Ascending aorta (tissue), 2 donors: ENCODE measurements at regions not wholly inside any gene's neighbourhood (a gene's known extent, or its start where the extent isn't known, plus 50 kb on each side); places are given as distances from the start of the nearest gene placed in this dataset.

Experiments
- DNase-seq, 2 donors: peaks; one replicate each; pipeline ENCODE4 v3.0.0-alpha.2; 2019; ENCODE audit warnings: low spot score in 2 of 2
- H3K27ac ChIP-seq, 2 donors: fragments of 200-600 bp; sonication (generic); one replicate each; pipeline ENCODE4 v1.5.1; 2016 to 2017; ENCODE audit warnings: mild to moderate bottlenecking in 1 of 2
- H3K27me3 ChIP-seq: fragments of 200-600 bp; sonication (generic); one replicate; pipeline ENCODE4 v1.5.1; 2017
- H3K36me3 ChIP-seq, 2 donors: fragments of 200-600 bp; sonication (generic); one replicate each; pipeline ENCODE4 v1.5.1; 2016
- H3K4me1 ChIP-seq, 2 donors: fragments of 200-600 bp; sonication (generic); one replicate each; pipeline ENCODE4 v1.5.1; 2016 to 2017; ENCODE audit warnings: mild to moderate bottlenecking in 1 of 2
- H3K4me3 ChIP-seq, 2 donors: fragments of 200-600 bp; sonication (generic); one replicate each; pipeline ENCODE4 v1.5.1; 2016 to 2017; ENCODE audit warnings: mild to moderate bottlenecking in 1 of 2
- H3K9me3 ChIP-seq, 2 donors: fragments of 200-600 bp; sonication (generic); one replicate each; pipeline ENCODE4 v1.5.1; 2016
- intact Hi-C: fragments of 100-400 bp; cut with DNase I; formaldehyde crosslinking; loops from one replicate; pipeline ENCODE4 v1.15.1; 2023
- TF ChIP-seq, protein P1 (sequence below), 3 experiments: fragments of 200-600 bp in 2 of 3; fragments of 450-650 bp in 1 of 3; sonication (generic) in 2 of 3; IDR thresholded peaks; one replicate each; pipeline ENCODE4 v1.5.1; 2016 to 2019; ENCODE audit warnings: antibody characterized with exemption in 3 of 3, mild to moderate bottlenecking in 1 of 3, moderate library complexity in 1 of 3

DNA sequence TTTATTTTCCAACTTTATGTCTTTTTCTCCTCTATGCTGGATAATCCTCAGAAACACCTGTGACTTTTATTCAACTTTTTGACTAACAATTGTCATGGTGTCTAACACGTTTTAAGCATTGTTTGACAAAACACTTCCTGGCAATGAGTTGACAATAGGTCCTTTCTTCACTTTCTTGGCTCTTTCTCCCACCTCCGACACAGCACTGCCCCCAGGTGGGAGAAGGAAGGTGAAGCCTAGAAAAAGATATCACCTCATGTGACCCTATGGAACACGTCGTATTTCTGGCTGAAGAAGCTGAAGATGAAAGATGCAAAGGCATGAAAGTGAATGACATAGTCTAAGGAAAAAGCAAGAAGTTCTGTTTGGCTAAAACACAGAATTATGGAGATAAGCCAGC, 430.0 kb downstream of the ETNK1 start:
- no peak overlapping the region for H3K4me3 ChIP-seq
- H3K36me3 ChIP-seq = no peaks in the 10 kb centered on the region
- H3K4me1 ChIP-seq = no peaks in the 10 kb centered on the region
- TF ChIP-seq, protein P1, sequence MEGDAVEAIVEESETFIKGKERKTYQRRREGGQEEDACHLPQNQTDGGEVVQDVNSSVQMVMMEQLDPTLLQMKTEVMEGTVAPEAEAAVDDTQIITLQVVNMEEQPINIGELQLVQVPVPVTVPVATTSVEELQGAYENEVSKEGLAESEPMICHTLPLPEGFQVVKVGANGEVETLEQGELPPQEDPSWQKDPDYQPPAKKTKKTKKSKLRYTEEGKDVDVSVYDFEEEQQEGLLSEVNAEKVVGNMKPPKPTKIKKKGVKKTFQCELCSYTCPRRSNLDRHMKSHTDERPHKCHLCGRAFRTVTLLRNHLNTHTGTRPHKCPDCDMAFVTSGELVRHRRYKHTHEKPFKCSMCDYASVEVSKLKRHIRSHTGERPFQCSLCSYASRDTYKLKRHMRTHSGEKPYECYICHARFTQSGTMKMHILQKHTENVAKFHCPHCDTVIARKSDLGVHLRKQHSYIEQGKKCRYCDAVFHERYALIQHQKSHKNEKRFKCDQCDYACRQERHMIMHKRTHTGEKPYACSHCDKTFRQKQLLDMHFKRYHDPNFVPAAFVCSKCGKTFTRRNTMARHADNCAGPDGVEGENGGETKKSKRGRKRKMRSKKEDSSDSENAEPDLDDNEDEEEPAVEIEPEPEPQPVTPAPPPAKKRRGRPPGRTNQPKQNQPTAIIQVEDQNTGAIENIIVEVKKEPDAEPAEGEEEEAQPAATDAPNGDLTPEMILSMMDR (IDR thresholded peaks at IDR 0.05) = peak in 1 of 3 experiments; percentile 39
- no peaks in the 10 kb centered on the region for H3K27me3 ChIP-seq
- DNase-seq = no peak
- intact Hi-C loops = loop anchor here (5.0 kb wide), 1 partner anchor 348 kb away; no protein-coding TSS in a partner anchor
- no peaks in the 10 kb centered on the region for H3K9me3 ChIP-seq
- H3K27ac ChIP-seq = no peak overlapping the region

DNA sequence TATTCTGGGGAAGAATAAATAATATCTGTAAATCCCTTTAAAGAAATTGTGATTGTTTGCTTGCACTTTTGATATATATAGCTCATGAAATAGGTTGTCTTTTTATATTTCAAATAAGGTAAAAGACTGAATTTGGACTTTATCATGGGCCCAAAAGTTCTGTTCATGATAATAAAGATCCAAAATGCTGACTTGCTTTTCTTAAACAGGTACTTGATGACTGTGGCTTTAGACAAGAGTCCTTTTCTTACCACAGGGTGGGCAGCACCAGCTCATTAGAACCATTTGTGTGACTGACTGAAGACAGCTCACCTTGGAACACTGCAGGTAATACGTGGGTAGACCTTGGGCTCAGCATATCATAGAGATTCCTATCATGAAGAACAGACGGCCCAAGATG, 432.6 kb downstream of the ETNK1 start:
- TF ChIP-seq, protein P1 (IDR thresholded peaks at IDR 0.05) = no peak
- intact Hi-C loops = loop anchor here (5.0 kb wide), 1 partner anchor 350 kb away; no protein-coding TSS in a partner anchor
- DNase-seq = no peak
- no peak overlapping the region for H3K4me3 ChIP-seq
- no peaks in the 10 kb centered on the region for H3K4me1 ChIP-seq
- H3K27ac ChIP-seq = no peak overlapping the region
- no peaks in the 10 kb centered on the region for H3K9me3 ChIP-seq
- no peaks in the 10 kb centered on the region for H3K36me3 ChIP-seq
- H3K27me3 ChIP-seq = no peaks in the 10 kb centered on the region

DNA sequence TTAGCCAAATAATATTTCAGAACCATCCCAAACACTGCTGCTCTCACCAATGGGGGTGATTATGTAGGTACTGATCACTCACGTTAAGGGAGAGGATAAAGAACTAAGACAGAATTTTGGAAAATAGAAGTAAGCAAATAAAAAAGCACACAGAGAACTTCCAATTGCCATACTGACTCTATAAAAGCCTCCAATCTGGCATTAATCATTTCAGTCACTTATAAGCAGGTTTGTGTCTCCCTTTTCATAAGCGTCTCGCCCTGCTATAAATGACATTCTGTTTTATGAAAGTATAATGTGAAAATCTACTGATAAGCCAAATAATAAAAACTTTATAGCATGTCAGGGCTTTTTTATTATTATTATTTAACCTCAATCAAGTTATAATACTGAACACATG, 435.2 kb downstream of the ETNK1 start:
- no peaks in the 10 kb centered on the region for H3K36me3 ChIP-seq
- DNase-seq = no peak
- no peak overlapping the region for H3K27ac ChIP-seq
- TF ChIP-seq, protein P1 (IDR thresholded peaks at IDR 0.05) = no peak
- H3K9me3 ChIP-seq = no peaks in the 10 kb centered on the region
- H3K27me3 ChIP-seq = no peaks in the 10 kb centered on the region
- no peaks in the 10 kb centered on the region for H3K4me1 ChIP-seq
- intact Hi-C loops = no loop called here
- H3K4me3 ChIP-seq = no peak overlapping the region

DNA sequence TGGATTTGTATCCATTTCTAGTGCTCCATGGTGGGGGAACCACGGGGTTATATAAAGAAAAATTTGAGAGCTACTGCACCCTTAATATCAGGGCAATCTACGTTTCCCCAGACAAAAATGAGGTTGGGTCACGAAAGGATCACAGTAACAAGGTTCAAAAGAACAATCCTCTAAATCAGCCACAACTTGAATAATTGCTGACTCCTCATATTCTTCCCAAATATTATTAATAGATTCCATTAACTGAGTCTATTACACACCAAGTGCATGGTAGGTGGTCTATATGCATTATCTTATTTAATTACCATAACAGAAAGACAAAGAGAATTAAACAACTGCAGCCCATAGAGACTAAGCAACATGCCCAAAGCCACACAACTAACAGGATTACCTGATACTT, 438.2 kb downstream of the ETNK1 start:
- Histone ChIP-seq H3K4me1 (peaks cover 0 to 2% of the 10 kb centered on the region in 2 donors), H3K27ac (no peak overlapping the region), H3K36me3 (no peaks in the 10 kb centered on the region), H3K27me3 (no peaks in the 10 kb centered on the region), H3K4me3 (no peak overlapping the region), H3K9me3 (no peaks in the 10 kb centered on the region)
- no peak for DNase-seq
- TF ChIP-seq, protein P1 (IDR thresholded peaks at IDR 0.05) = no peak
- intact Hi-C loops = no loop called here

DNA sequence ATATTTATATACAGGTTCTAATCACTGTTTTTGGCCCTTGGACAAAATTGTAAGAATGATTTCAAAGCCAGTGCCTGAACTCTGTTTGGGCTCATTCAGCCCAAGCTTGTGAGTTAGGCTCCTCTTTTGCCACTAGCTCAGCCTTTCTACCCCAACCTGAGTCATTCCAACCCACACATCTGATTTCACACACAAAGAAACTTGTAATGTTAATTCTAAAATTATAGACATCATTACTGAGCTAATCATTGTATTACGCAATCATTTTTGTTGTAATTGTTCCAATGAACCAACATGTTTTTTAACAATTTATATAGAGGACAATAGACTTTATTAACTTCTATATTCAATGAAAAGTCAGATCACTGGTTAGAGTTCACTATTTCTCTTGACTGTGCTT, 441.1 kb downstream of the ETNK1 start:
- H3K27me3 ChIP-seq = no peaks in the 10 kb centered on the region
- DNase-seq = no peak
- TF ChIP-seq, protein P1 (IDR thresholded peaks at IDR 0.05) = no peak
- no peaks in the 10 kb centered on the region for H3K36me3 ChIP-seq
- intact Hi-C loops = no loop called here
- H3K4me1 ChIP-seq = peaks cover 0 to 2% of the 10 kb centered on the region in 2 donors
- no peaks in the 10 kb centered on the region for H3K9me3 ChIP-seq
- H3K4me3 ChIP-seq = no peak overlapping the region
- H3K27ac ChIP-seq = no peak overlapping the region

DNA sequence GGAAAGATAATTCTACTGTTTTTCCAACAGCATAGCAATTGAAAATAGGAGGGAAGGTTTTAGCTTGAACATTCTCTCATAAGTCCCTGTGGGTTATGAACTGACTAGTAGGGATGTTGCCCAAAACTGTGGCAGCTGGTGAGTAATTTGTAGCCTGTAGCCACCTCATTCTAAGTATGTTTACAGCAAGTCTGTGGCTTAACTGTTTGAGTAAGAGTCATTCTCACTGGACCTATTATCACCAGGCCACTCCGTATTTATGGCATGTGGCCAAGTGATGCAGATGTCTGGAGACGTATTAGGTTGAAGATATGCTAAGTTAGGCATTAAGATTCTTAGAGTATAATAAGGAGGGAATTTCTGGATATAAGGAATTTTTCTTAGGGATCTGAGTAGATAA, 458.3 kb downstream of the ETNK1 start:
- Histone ChIP-seq H3K9me3 (no peaks in the 10 kb centered on the region), H3K27me3 (no peaks in the 10 kb centered on the region), H3K4me3 (no peak overlapping the region), H3K27ac (no peak overlapping the region), H3K4me1 (no peaks in the 10 kb centered on the region), H3K36me3 (no peaks in the 10 kb centered on the region)
- intact Hi-C loops = no loop called here
- TF ChIP-seq, protein P1 (IDR thresholded peaks at IDR 0.05) = no peak
- no peak for DNase-seq
